Panc1 (cell line): ENCODE measurements at regions not wholly inside any gene's neighbourhood (a gene's known extent, or its start where the extent isn't known, plus 50 kb on each side); places are given as distances from the start of the nearest gene placed in this dataset.

ENCODE experiments used
- ATAC-seq: fragments of 200-7000 bp; cut with Tn5 transposase; 2 replicates; pipeline ENCODE4 v1.9.1; 2020; ENCODE audit warnings: mild to moderate bottlenecking, moderate library complexity
- BruUV-seq: library from RNA; stranded (reverse); fragments of 400-500 nt; replicated peaks from 2 replicates; lab custom pipeline; 2021; lab: Mats Ljungman, UMichigan
- CTCF ChIA-PET: fragments of 300-600 bp; sonication (Branson Sonifier 250); formaldehyde crosslinking; loops from one replicate; lab custom pipeline; 2022; ENCODE audit warnings: antibody characterized with exemption; lab: Charles Lee
- POLR2A ChIA-PET: fragments of 300-600 bp; sonication (Branson Sonifier 250); formaldehyde crosslinking; loops from one replicate; lab custom pipeline; 2022; ENCODE audit warnings: antibody characterized with exemption; lab: Charles Lee
- DNase-seq: peaks from one replicate; pipeline ENCODE4 v3.0.0-alpha.2; 2010; ENCODE audit warnings: low read depth, low spot score
- H3K27ac ChIP-seq: 2 replicates; pipeline ENCODE4 v1.5.1; 2011; ENCODE audit warnings: mild to moderate bottlenecking, low read length, inconsistent platforms
- H3K27me3 ChIP-seq: fragments of 200-500 bp; sonication (Bioruptor generic); 2 replicates; pipeline ENCODE4 v1.6.0; 2014; ENCODE audit warnings: low read length, inconsistent platforms; ENCODE audit not compliant: control insufficient read depth, insufficient read depth
- H3K36me3 ChIP-seq: fragments of 200-500 bp; sonication (Bioruptor generic); 2 replicates; pipeline ENCODE4 v1.5.1; 2014; ENCODE audit warnings: inconsistent platforms, mild to moderate bottlenecking, low read length, moderate library complexity; ENCODE audit not compliant: control insufficient read depth, insufficient read depth
- H3K4me1 ChIP-seq: 2 replicates; pipeline ENCODE4 v1.5.1; 2011; ENCODE audit warnings: inconsistent platforms, mild to moderate bottlenecking, low read length, moderate library complexity; ENCODE audit not compliant: control insufficient read depth, insufficient read depth
- H3K4me3 ChIP-seq, 2 experiments: 2 replicates each; pipeline ENCODE4 v1.5.1; 2011 to 2012; ENCODE audit warnings: low read depth in 2 of 2, low read length in 2 of 2, mild to moderate bottlenecking in 2 of 2, inconsistent platforms in 1 of 2, moderate library complexity in 1 of 2
- H3K9me3 ChIP-seq: fragments of 200-500 bp; sonication (Bioruptor generic); 2 replicates; pipeline ENCODE4 v1.5.1; 2014; ENCODE audit warnings: low read depth, mild to moderate bottlenecking, inconsistent platforms, low read length, moderate library complexity; ENCODE audit not compliant: control insufficient read depth, insufficient read depth
- POLR2AphosphoS5 ChIP-seq: IDR thresholded peaks from 2 replicates; pipeline ENCODE4 v1.6.1; 2012; ENCODE audit warnings: mild to moderate bottlenecking, low read depth, low read length, moderate library complexity
- SIN3A ChIP-seq: IDR thresholded peaks from 2 replicates; pipeline ENCODE4 v1.6.1; 2012; ENCODE audit warnings: low read depth, mild to moderate bottlenecking, low read length, moderate library complexity, borderline replicate concordance; ENCODE audit not compliant: insufficient read depth
- TCF7L2 ChIP-seq: IDR thresholded peaks from 2 replicates; pipeline ENCODE4 v1.6.1; 2011; ENCODE audit warnings: mild to moderate bottlenecking, low read depth, low read length, inconsistent platforms
- in situ Hi-C: cut with HindIII; loops from 2 replicates; pipeline ENCODE4 v1.10.0; 2016; ENCODE audit warnings: low sequenced_read_pairs, low pct_unique_long_range_greater_than_20kb
- intact Hi-C: fragments of 100-400 bp; cut with micrococcal nuclease; formaldehyde crosslinking; loops from one replicate; pipeline ENCODE4 v1.10.0; 2022; ENCODE audit not compliant: unreplicated experiment
- TF ChIP-seq, protein P1 (sequence below): fragments of 450-650 bp; IDR thresholded peaks from 2 replicates; pipeline ENCODE4 v1.5.1; 2017; ENCODE audit warnings: mild to moderate bottlenecking
- TF ChIP-seq, protein P2 (sequence below), 2 experiments: IDR thresholded peaks; 2 replicates each; pipeline ENCODE4 v1.6.1; 2011 to 2012; ENCODE audit warnings: low read depth in 2 of 2, control low read depth in 1 of 2, low read length in 1 of 2, mild to moderate bottlenecking in 1 of 2, moderate library complexity in 1 of 2; ENCODE audit not compliant: insufficient read depth in 1 of 2

DNA sequence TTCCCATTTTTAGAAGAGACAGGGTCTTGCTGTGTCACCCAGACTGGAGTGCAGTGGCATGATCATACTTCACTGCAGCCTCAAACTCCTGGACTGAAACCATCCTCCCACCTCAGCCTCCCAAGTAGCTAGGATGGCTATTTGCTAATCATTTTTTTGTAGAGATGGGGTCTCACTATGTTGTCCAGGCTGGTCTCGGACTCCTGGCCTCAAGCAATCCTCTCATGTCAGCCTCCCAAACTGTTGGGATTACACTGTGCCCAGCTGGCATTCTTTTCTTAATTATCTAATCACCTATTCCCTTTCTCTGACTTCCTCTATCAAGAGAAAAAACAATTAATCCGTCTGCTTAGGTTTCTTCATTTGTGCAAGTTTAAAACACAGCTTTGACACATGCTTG is 172.5 kb upstream of the TRIM24 start:
- no peaks in the 10 kb centered on the region for H3K36me3 ChIP-seq
- no peak overlapping the region for H3K4me3 ChIP-seq
- CTCF ChIA-PET, result no interaction called here
- ATAC-seq (no peak), DNase-seq (no peak)
- TF ChIP-seq, protein P1, sequence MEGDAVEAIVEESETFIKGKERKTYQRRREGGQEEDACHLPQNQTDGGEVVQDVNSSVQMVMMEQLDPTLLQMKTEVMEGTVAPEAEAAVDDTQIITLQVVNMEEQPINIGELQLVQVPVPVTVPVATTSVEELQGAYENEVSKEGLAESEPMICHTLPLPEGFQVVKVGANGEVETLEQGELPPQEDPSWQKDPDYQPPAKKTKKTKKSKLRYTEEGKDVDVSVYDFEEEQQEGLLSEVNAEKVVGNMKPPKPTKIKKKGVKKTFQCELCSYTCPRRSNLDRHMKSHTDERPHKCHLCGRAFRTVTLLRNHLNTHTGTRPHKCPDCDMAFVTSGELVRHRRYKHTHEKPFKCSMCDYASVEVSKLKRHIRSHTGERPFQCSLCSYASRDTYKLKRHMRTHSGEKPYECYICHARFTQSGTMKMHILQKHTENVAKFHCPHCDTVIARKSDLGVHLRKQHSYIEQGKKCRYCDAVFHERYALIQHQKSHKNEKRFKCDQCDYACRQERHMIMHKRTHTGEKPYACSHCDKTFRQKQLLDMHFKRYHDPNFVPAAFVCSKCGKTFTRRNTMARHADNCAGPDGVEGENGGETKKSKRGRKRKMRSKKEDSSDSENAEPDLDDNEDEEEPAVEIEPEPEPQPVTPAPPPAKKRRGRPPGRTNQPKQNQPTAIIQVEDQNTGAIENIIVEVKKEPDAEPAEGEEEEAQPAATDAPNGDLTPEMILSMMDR, result no peak
- no peak for TF ChIP-seq POLR2AphosphoS5
- TF ChIP-seq TCF7L2, result no peak
- no peak for TF ChIP-seq SIN3A
- TF ChIP-seq, protein P2, sequence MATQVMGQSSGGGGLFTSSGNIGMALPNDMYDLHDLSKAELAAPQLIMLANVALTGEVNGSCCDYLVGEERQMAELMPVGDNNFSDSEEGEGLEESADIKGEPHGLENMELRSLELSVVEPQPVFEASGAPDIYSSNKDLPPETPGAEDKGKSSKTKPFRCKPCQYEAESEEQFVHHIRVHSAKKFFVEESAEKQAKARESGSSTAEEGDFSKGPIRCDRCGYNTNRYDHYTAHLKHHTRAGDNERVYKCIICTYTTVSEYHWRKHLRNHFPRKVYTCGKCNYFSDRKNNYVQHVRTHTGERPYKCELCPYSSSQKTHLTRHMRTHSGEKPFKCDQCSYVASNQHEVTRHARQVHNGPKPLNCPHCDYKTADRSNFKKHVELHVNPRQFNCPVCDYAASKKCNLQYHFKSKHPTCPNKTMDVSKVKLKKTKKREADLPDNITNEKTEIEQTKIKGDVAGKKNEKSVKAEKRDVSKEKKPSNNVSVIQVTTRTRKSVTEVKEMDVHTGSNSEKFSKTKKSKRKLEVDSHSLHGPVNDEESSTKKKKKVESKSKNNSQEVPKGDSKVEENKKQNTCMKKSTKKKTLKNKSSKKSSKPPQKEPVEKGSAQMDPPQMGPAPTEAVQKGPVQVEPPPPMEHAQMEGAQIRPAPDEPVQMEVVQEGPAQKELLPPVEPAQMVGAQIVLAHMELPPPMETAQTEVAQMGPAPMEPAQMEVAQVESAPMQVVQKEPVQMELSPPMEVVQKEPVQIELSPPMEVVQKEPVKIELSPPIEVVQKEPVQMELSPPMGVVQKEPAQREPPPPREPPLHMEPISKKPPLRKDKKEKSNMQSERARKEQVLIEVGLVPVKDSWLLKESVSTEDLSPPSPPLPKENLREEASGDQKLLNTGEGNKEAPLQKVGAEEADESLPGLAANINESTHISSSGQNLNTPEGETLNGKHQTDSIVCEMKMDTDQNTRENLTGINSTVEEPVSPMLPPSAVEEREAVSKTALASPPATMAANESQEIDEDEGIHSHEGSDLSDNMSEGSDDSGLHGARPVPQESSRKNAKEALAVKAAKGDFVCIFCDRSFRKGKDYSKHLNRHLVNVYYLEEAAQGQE (IDR thresholded peaks at IDR 0.05; ENCODE audit: insufficient read depth in 1 of 2, low read depth in 2 of 2, low read length in 1 of 2), result no peak
- no peaks in the 10 kb centered on the region for H3K9me3 ChIP-seq
- H3K27me3 ChIP-seq, result no peaks in the 10 kb centered on the region
- no TSS peak for BruUV-seq
- no peak overlapping the region for H3K27ac ChIP-seq
- H3K4me1 ChIP-seq, result no peaks in the 10 kb centered on the region
- intact Hi-C loops (no loop called here), in situ Hi-C loops (no loop called here)
- POLR2A ChIA-PET, result no interaction called here

DNA sequence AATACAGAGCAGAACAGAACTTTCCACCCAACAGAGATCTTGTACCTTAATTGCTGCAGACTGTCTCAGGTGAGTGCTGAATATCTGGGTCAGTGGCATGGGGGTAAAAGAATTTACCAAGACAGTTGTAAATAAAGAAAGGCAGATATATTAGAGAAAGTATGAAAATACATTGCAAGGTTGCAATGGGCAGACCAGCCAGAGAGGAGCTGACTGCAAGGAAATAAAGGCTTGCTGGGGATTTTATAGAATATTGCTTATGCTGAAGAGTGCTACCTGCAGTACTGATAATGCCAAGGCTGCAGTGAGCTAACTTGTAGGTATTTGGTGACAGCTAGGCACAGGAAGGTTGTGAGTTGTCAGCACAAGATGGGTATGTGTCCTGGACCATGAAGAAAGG is 171.0 kb upstream of the TRIM24 start:
- Histone ChIP-seq H3K27me3 (no peaks in the 10 kb centered on the region), H3K27ac (no peak overlapping the region), H3K36me3 (no peaks in the 10 kb centered on the region), H3K4me3 (no peak overlapping the region), H3K9me3 (no peaks in the 10 kb centered on the region), H3K4me1 (no peaks in the 10 kb centered on the region)
- no peak for ATAC-seq
- in situ Hi-C loops (no loop called here), intact Hi-C loops (no loop called here)
- no TSS peak for BruUV-seq
- ChIA-PET POLR2A (no interaction called here), CTCF (no interaction called here)
- DNase-seq, result no peak
- TF ChIP-seq SIN3A, result no peak
- TF ChIP-seq, protein P1, result no peak
- no peak for TF ChIP-seq TCF7L2
- TF ChIP-seq POLR2AphosphoS5, result no peak
- TF ChIP-seq, protein P2 (IDR thresholded peaks at IDR 0.05; ENCODE audit: insufficient read depth in 1 of 2, low read depth in 2 of 2, low read length in 1 of 2), result no peak
